Kidney epithelial cell (primary cell): ENCODE measurements at regions not wholly inside any gene's neighbourhood (a gene's known extent, or its start where the extent isn't known, plus 50 kb on each side); places are given as distances from the start of the nearest gene placed in this dataset.

Source experiments
- DNase-seq: peaks from one replicate; pipeline ENCODE4 v3.0.0-alpha.2; 2010; ENCODE audit warnings: low read depth
- H3K27me3 ChIP-seq: 2 replicates; pipeline ENCODE4 v1.6.0; 2011; ENCODE audit warnings: low read length; ENCODE audit not compliant: control insufficient read depth, insufficient read depth
- H3K36me3 ChIP-seq: 2 replicates; pipeline ENCODE4 v1.5.1; 2011; ENCODE audit warnings: low read length; ENCODE audit not compliant: control insufficient read depth, insufficient read depth
- H3K4me3 ChIP-seq: 2 replicates; pipeline ENCODE4 v1.5.1; 2011; ENCODE audit warnings: low read depth, mild to moderate bottlenecking, control low read depth, low read length
- CTCF ChIP-seq: IDR thresholded peaks from 2 replicates; pipeline ENCODE4 v1.5.1; 2011; ENCODE audit warnings: mild to moderate bottlenecking, moderate library complexity, low read length, control low read depth, inconsistent platforms; ENCODE audit not compliant: insufficient read depth, poor library complexity, severe bottlenecking

- Histone ChIP-seq H3K27me3 (no peaks in the 10 kb centered on the region), H3K36me3 (no peaks in the 10 kb centered on the region), H3K4me3 (no peak overlapping the region)
- TF ChIP-seq CTCF, result no peak
- DNase-seq, result no peak
These were observed 576.7 kb upstream of the LRRC4C start for GRCh38 chr11:42036201-42036600.

- Histone ChIP-seq H3K27me3 (no peaks in the 10 kb centered on the region), H3K36me3 (no peaks in the 10 kb centered on the region), H3K4me3 (no peak overlapping the region)
- DNase-seq, result peak; percentile 7
- no peak for TF ChIP-seq CTCF
These were observed 583.9 kb upstream of the LRRC4C start for GRCh38 chr11:42043312-42043711.

- Histone ChIP-seq H3K27me3 (no peaks in the 10 kb centered on the region), H3K4me3 (no peak overlapping the region), H3K36me3 (no peaks in the 10 kb centered on the region)
- DNase-seq, result no peak
- TF ChIP-seq CTCF, result no peak
These were observed 588.4 kb upstream of the LRRC4C start for GRCh38 chr11:42047637-42048555.

GRCh38 chr11:42049186-42049585 lies 589.7 kb upstream of the LRRC4C start:
- no peak for DNase-seq
- Histone ChIP-seq H3K4me3 (no peak overlapping the region), H3K27me3 (no peaks in the 10 kb centered on the region), H3K36me3 (no peaks in the 10 kb centered on the region)
- TF ChIP-seq CTCF, result no peak

GRCh38 chr11:42049650-42050049 lies 590.2 kb upstream of the LRRC4C start:
- TF ChIP-seq CTCF, result no peak
- H3K27me3 ChIP-seq, result no peaks in the 10 kb centered on the region
- H3K4me3 ChIP-seq, result no peak overlapping the region
- no peak for DNase-seq
- no peaks in the 10 kb centered on the region for H3K36me3 ChIP-seq
